ENCODE measurements at regions not wholly inside any gene's neighbourhood (a gene's known extent, or its start where the extent isn't known, plus 50 kb on each side); places are given as distances from the start of the nearest gene placed in this dataset.

GRCh38 chr5:15233566-15233965 is 266.4 kb upstream of the FBXL7 start:
- Histone ChIP-seq H3K27me3 (replicated peaks in 1 of 2; ENCODE audit: control insufficient read depth in 2 of 2, insufficient read depth in 2 of 2, low read length in 1 of 2) (no peaks in the 10 kb centered on the region), H3K9me3 (replicated peaks; ENCODE audit: control insufficient read depth, insufficient read depth, low read length) (no peaks in the 10 kb centered on the region), H3K9ac (ENCODE audit: control insufficient read depth, insufficient read depth, low read length) (no peak overlapping the region), H3K79me2 (ENCODE audit: control insufficient read depth, insufficient read depth, low read length) (no peaks in the 10 kb centered on the region), H3K4me3 (no peak overlapping the region), H4K20me1 (ENCODE audit: control insufficient read depth, insufficient read depth) (no peaks in the 10 kb centered on the region), H3K4me1 (ENCODE audit: control insufficient read depth, insufficient read depth, low read length) (no peaks in the 10 kb centered on the region), H3K4me2 (ENCODE audit: control insufficient read depth, insufficient read depth) (no peak overlapping the region), H3K27ac (ENCODE audit: control insufficient read depth, insufficient read depth) (no peak overlapping the region), H3K36me3 (ENCODE audit: control insufficient read depth in 2 of 2, insufficient read depth in 2 of 2, low read length in 1 of 2) (no peaks in the 10 kb centered on the region), H2AFZ (ENCODE audit: control insufficient read depth, low read depth, low read length) (no peak overlapping the region)
- intact Hi-C loops (cut with micrococcal nuclease; ENCODE audit: unreplicated experiment) = no loop called here
- in situ Hi-C loops (cut with MboI) = no loop called here
- FAIRE-seq (no peak), DNase-seq (ENCODE audit: low read depth, low spot score) (no peak), ATAC-seq (no peak)
- ChIA-PET CTCF (no interaction called here), RAD21 (ENCODE audit: unreplicated experiment) (no interaction called here), SMC1A (ENCODE audit: uncharacterized antibody, unreplicated experiment) (no interaction called here), POLR2A (no interaction called here)
- 38% methylated on average over 8 of the region's 8 CpGs for WGBS (ENCODE audit: insufficient coverage, insufficient replicate concordance, low lambda C conversion rate, missing lambda C conversion rate)
- no peak for TF ChIP-seq PBX3 (IDR thresholded peaks at IDR 0.05; ENCODE audit: insufficient replicate concordance, low read depth, low read length)
- TF ChIP-seq TBL1XR1 (IDR thresholded peaks at IDR 0.05; ENCODE audit: low read depth, low read length) = no peak
- TF ChIP-seq BRCA1 (IDR thresholded peaks at IDR 0.05; ENCODE audit: low read depth, low read length) = no peak
- TF ChIP-seq BMI1 (IDR thresholded peaks at IDR 0.05; ENCODE audit: borderline replicate concordance) = no peak
- TF ChIP-seq NFXL1 (IDR thresholded peaks at IDR 0.05; ENCODE audit: borderline replicate concordance) = no peak
- no peak for TF ChIP-seq LARP7 (IDR thresholded peaks at IDR 0.05)
- no peak for TF ChIP-seq SUPT20H (IDR thresholded peaks at IDR 0.05; ENCODE audit: borderline replicate concordance, control insufficient read depth, low read depth, low read length)
- TF ChIP-seq E2F8 (IDR thresholded peaks at IDR 0.05; ENCODE audit: low read depth, partially characterized antibody) = no peak
- no peak for TF ChIP-seq NRF1 (conservative IDR thresholded peaks at IDR 0.05; ENCODE audit: low read depth, low read length)
- no peak for TF ChIP-seq SPI1 (IDR thresholded peaks at IDR 0.05; ENCODE audit: borderline replicate concordance, insufficient read depth, low read depth, low read length)
- no peak for TF ChIP-seq TCF7 (IDR thresholded peaks at IDR 0.05; ENCODE audit: borderline replicate concordance)
- no peak for TF ChIP-seq BCL3 (IDR thresholded peaks at IDR 0.05; ENCODE audit: borderline replicate concordance, insufficient read depth, low read depth, low read length, poor library complexity, severe bottlenecking)
- TF ChIP-seq RUNX3 (IDR thresholded peaks at IDR 0.05; ENCODE audit: low read length) = no peak
- no TSS peak for BruUV-seq (replicated peaks)
